ENCODE measurements at regions not wholly inside any gene's neighbourhood (a gene's known extent, or its start where the extent isn't known, plus 50 kb on each side); places are given as distances from the start of the nearest gene placed in this dataset.

- whole genome bisulfite sequencing (ENCODE audit: insufficient coverage, low coverage, missing lambda C conversion rate), result 0% methylated on average over 5 of the region's 5 CpGs
- TF ChIP-seq GTF2B (IDR thresholded peaks at IDR 0.05; ENCODE audit: extremely low read depth, insufficient read length) (no peak), CTCF (IDR thresholded peaks at IDR 0.05 in 2 of 3, conservative IDR thresholded peaks at IDR 0.05 in 1 of 3; ENCODE audit: insufficient read depth in 2 of 3, low read depth in 1 of 3, low read length in 3 of 3) (no peak), MIER1 (IDR thresholded peaks at IDR 0.05; ENCODE audit: low read depth) (no peak), FOXP4 (CRISPR knock-in tag; IDR thresholded peaks at IDR 0.05; ENCODE audit: borderline replicate concordance) (no peak), ZNF398 (CRISPR knock-in tag; IDR thresholded peaks at IDR 0.05) (no peak), RAD21 (CRISPR knock-in tag; conservative IDR thresholded peaks at IDR 0.05 in 1 of 2, IDR thresholded peaks at IDR 0.05 in 1 of 2) (no peak), SLC30A9 (CRISPR knock-in tag; IDR thresholded peaks at IDR 0.05) (no peak), ZNF217 (CRISPR knock-in tag; IDR thresholded peaks at IDR 0.05) (no peak)
- Histone ChIP-seq H3K79me2 (ENCODE audit: control insufficient read depth, insufficient read depth, low read length) (no peaks in the 10 kb centered on the region), H3K9me3 (replicated peaks; ENCODE audit: control insufficient read depth, insufficient read depth, low read depth, low read length) (no peaks in the 10 kb centered on the region), H3K9ac (ENCODE audit: insufficient read depth in 1 of 2, low read depth in 2 of 2, low read length in 2 of 2) (no peak overlapping the region), H3K27me3 (ENCODE audit: control insufficient read depth in 2 of 2, insufficient read depth in 2 of 2, low read length in 2 of 2) (peaks cover 2 to 11% of the 10 kb centered on the region in 2 experiments; a peak in 2 of 5 replicates), H3K4me3 (no peak overlapping the region), H3K4me2 (ENCODE audit: insufficient read depth, low read length) (no peak overlapping the region), H2AFZ (ENCODE audit: low read depth, low read length) (no peak overlapping the region), H3K27ac (ENCODE audit: extremely low read depth, low read depth, low read length) (no peak overlapping the region), H4K20me1 (replicated peaks; ENCODE audit: control insufficient read depth, insufficient read depth, low read length) (no peaks in the 10 kb centered on the region), H3K4me1 (replicated peaks in 1 of 2; ENCODE audit: control insufficient read depth in 2 of 2, insufficient read depth in 2 of 2, low read length in 2 of 2) (no peaks in the 10 kb centered on the region), H3K9me1 (ENCODE audit: control insufficient read depth, insufficient read depth, low read length) (no peaks in the 10 kb centered on the region), H3K36me3 (ENCODE audit: control insufficient read depth, insufficient read depth, low read length) (no peaks in the 10 kb centered on the region)
- in situ Hi-C loops (cut with MboI) (no loop called here), intact Hi-C loops (cut with micrococcal nuclease) (no loop called here)
- no TSS peak for BruUV-seq (replicated peaks)
- FAIRE-seq, result no peak
- CTCF ChIA-PET (ENCODE audit: low intra/inter-chr PET ratio), result no interaction called here
- ATAC-seq, result no peak
- DNase-seq (ENCODE audit: extremely low read depth in 1 of 4, low spot score in 3 of 4), result no peak
- POLR2A ChIA-PET, result interaction anchor here (0.6 kb wide), 1 partner anchor 170 kb away, joined by 3 read pairs; no protein-coding TSS in a partner anchor
These were observed 97.0 kb downstream of the NRN1 start for GRCh38 chr6:5909721-5910120.

Measured in K562 (cell line).